Natural killer cell treated with Interleukin-12 subunit alpha and Interleukin-12 subunit beta and Interleukin-15 and Interleukin-18, amount 100 ng/mL, for 72 hours (primary cell): ENCODE measurements at regions not wholly inside any gene's neighbourhood (a gene's known extent, or its start where the extent isn't known, plus 50 kb on each side); places are given as distances from the start of the nearest gene placed in this dataset.

Source experiments
- ATAC-seq, 2 donors: fragments of 150-1000 bp; cut with Tn5 transposase in 1 of 2; sonication (Bioruptor Pico), chemical (Tn5 transposase) in 1 of 2; 2 replicates each; pipeline ENCODE4 v1.10.0; 2021
- DNase-seq: peaks from one replicate; pipeline ENCODE4 v3.0.0; 2022; ENCODE audit warnings: low spot score
- H3K27ac Mint-ChIP-seq, 2 donors: 1 replicate in 1 of 2; 2 replicates in 1 of 2; pipeline ENCODE4 v1.8.0; 2022; ENCODE audit warnings: mixed read lengths in 2 of 2, mild to moderate bottlenecking in 1 of 2, moderate library complexity in 1 of 2
- H3K27me3 Mint-ChIP-seq, 2 donors: 1 replicate in 1 of 2; 2 replicates in 1 of 2; pipeline ENCODE4 v1.8.0; 2022; ENCODE audit warnings: mixed read lengths in 2 of 2
- H3K36me3 Mint-ChIP-seq: one replicate; pipeline ENCODE4 v1.8.0; 2022; ENCODE audit warnings: mixed read lengths
- H3K4me1 Mint-ChIP-seq, 2 donors: 1 replicate in 1 of 2; 2 replicates in 1 of 2; pipeline ENCODE4 v1.8.0; 2022; ENCODE audit warnings: low read depth in 2 of 2, mixed read lengths in 2 of 2, mild to moderate bottlenecking in 1 of 2
- H3K4me3 Mint-ChIP-seq: one replicate; pipeline ENCODE4 v1.8.0; 2022; ENCODE audit warnings: mixed read lengths
- H3K9me3 Mint-ChIP-seq: 2 replicates; pipeline ENCODE4 v1.8.0; 2022; ENCODE audit warnings: mixed read lengths

DNA sequence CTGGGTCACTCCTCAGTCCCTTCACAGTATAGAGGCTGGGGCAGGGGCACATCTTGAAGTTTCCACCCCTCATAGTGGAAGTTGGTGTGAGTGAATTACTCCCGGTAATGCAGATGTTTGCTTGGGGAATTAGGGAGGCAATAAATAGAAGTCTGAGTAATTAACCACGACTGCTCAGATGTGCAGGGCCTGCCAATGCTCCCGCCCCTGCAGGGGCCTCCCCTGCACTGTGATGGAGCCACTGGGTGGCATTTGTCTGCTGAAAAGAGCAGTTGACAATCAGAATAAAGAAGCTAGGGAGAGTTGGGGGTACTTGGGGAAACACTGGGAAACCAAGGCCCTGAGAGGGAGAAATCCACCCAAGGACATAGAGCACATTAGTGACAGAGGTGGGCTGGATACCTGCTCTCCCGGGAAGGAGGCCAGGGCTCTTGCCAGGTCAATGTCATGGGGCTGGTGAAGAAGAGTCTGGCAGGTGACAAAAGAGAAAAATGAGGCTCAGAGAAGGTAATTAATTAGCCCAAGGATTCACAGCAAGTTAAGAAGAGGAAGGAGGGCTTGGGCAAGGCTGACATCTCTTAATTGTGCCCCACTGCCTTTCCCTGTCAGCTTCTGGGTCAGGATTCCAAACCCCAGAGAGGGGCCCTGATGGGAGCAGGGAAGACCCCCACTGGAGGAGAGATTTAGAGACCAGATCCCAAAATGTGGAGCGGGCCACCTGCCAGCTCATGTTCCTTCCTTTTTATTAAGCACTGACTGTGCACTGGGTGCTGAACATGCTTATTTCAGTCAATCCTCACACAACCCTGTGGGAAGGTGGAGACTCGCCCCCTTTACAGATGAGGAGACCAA lies 436.2 kb downstream of the MATN1 start:
- Mint-ChIP-seq H3K27ac (no peak overlapping the region), H3K4me3 (no peak overlapping the region), H3K27me3 (peaks cover 12 to 37% of the 10 kb centered on the region in 2 donors), H3K36me3 (peaks cover 7% of the 10 kb centered on the region), H3K9me3 (peaks cover 5% of the 10 kb centered on the region), H3K4me1 (peaks cover 20 to 24% of the 10 kb centered on the region in 2 donors)
- ATAC-seq (no peak), DNase-seq (no peak)

DNA sequence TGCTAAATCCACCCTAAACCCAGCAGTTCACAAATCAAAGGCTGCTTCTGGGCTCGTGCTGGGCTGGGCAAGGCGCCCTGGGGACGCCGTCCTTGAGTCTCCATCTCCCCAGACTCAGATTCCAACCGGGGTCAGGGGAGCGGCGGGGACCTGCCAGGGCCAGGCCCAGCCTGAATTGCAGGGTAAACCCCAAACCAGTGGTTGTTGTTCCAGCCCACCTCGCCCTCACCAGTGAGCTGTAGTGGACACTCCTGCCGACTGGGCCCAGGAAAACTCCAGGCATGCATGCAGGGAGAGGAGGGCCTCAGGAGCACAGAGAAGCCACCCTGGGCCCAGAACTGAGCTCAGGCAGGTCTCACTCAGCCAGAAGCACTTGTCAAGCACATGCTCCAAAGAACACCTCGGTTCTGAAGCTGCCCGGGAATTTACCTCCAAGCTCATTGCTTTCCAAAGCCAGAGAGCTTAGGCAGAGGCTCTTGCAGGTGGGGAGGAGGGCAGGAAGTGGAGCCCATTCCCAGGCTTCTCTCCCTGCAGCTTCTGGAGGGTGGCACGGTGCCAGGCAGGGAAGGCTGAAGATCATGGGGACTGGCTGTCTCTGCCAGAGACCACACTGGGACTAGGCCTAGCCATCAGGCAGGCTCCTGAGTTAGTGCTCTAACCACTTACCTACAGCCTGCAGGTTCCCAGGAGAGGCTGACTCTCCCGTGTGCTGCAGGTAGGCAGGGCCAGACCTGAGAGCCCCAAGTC lies 437.0 kb downstream of the MATN1 start:
- H3K27ac Mint-ChIP-seq, result no peak overlapping the region
- DNase-seq (no peak), ATAC-seq (peak in 1 of 2 donors; percentile 22)
- peaks cover 9 to 29% of the 10 kb centered on the region in 2 donors for H3K27me3 Mint-ChIP-seq
- peaks cover 7% of the 10 kb centered on the region for H3K36me3 Mint-ChIP-seq
- no peak overlapping the region for H3K4me3 Mint-ChIP-seq
- peaks cover 5% of the 10 kb centered on the region for H3K9me3 Mint-ChIP-seq
- H3K4me1 Mint-ChIP-seq, result peaks cover 22 to 31% of the 10 kb centered on the region in 2 donors

DNA sequence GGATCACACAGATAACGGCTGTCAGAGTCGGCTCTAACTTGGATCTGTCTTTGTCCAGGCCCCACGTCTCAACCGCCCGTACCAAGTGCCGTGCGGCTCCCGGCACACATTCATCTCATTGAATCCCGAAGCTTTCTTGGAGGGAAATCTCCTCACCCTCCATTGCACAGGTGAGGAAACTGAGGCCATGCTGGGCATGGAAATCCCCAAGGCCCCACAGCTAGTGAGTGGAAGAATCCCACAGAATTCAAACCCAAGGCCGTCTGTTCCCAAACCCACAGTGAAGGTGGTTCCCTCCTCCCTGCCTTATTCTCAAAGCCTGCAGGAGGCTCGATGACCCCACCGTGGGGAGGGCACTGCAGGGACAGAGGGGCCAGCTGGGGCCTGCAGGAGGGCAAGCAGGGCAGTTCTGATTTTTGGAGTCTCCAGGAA lies 437.9 kb downstream of the MATN1 start:
- no peak for DNase-seq
- Mint-ChIP-seq H3K27me3 (peaks cover 3 to 20% of the 10 kb centered on the region in 2 donors), H3K27ac (no peak overlapping the region), H3K4me1 (peaks cover 24 to 31% of the 10 kb centered on the region in 2 donors), H3K9me3 (peaks cover 5% of the 10 kb centered on the region), H3K36me3 (peaks cover 7% of the 10 kb centered on the region), H3K4me3 (no peak overlapping the region)
- no peak for ATAC-seq

DNA sequence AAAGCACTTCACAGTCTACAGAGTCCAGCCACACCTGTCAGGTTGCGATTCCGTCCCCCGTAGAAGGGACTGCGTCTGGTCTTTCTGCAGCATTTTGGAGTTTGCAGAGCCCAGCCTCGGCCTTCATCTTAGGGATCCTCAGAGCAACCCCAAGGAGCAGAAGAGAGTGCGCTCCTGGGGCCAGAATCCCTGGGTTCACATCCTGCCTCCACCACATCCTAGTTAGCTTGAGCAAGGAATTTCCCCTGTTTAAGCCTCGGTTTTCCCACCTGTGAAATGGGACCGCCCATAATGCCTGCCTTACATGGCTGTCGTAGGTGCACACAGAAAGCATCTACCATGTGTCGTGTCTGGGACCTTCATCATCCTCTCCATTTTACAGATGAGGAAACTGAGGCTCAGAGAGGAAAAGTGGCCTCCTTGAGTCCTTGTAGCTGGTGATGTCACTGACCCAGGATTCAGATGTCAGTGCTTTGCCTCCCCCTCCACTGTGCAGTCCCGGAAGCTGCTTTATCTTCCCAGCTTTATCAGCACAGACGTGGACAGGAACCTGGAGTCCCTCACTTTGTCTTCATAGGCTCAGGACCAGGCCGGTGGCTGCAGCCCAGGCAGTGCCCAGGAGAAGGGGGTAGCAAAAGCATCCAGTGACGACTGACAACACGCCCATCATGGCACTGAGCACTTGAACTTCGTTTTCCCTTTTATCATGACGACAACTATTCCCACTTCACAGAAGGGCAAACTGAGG lies 438.5 kb downstream of the MATN1 start:
- H3K27me3 Mint-ChIP-seq, result peaks cover 0 to 14% of the 10 kb centered on the region in 2 donors
- no peak overlapping the region for H3K4me3 Mint-ChIP-seq
- peaks cover 5% of the 10 kb centered on the region for H3K9me3 Mint-ChIP-seq
- H3K27ac Mint-ChIP-seq, result no peak overlapping the region
- peaks cover 7% of the 10 kb centered on the region for H3K36me3 Mint-ChIP-seq
- DNase-seq (no peak), ATAC-seq (no peak)
- H3K4me1 Mint-ChIP-seq, result peaks cover 27 to 31% of the 10 kb centered on the region in 2 donors

DNA sequence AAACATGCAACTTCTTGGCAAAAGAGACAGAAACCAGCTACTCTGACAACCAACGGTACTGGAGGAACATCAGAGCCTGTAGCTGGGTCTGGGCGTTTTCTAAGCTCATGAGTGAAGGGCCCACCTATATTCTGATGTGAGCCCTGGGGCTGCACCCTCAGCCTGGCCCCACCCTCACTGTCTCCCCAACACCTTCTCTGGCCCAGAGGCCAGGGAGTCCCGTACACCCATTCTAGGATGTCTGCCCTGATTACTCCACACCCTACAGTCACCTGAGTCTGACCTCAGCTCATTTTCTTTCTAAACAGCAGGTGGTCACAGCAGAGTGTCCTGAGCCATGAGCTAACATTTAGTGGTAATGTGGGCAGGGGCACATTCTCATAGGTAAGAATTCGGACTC lies 439.2 kb downstream of the MATN1 start:
- Mint-ChIP-seq H3K4me3 (no peak overlapping the region), H3K27me3 (peaks cover 4 to 18% of the 10 kb centered on the region in 2 donors), H3K9me3 (peaks cover 5% of the 10 kb centered on the region), H3K36me3 (peaks cover 10% of the 10 kb centered on the region), H3K27ac (no peak overlapping the region), H3K4me1 (peaks cover 27 to 31% of the 10 kb centered on the region in 2 donors)
- no peak for DNase-seq
- ATAC-seq, result no peak

DNA sequence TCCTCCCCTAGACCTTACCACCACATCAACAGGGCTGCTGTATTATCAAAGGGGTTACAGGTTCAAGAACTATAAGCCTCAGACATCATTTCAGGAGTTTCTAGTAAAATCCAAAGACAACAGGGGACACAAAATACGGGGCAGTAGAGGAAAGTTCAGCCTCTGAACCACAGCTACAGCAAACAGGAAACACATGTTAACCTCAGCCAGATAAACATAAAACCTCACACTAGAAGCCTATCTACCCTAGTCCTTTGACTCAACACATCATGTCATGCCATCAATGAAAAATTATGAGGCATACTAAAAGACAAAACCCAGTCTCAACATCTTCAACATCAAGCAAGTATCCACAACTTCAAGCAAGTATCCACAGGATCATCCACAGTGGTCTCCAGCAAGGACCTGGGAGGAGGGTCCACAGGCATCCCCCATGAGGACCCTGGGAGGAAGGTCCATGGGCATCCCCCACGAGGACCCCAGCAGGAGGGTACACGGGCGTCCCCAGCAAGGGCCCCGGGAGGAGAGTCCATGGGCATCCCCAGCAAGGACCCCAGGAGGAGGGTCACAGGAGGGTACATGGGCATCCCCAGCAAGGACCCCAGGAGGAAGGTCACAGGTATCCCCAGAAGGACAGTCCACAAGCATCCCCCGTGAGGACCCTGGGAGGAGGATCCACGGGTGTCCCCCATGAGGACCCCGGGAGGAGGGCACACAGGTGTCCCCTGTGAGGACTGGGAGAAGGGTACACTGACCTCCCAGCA lies 440.0 kb downstream of the MATN1 start:
- Mint-ChIP-seq H3K27ac (peak overlapping the region in 1 of 2 donors; percentile 35), H3K9me3 (peaks cover 5% of the 10 kb centered on the region), H3K4me3 (peak overlapping the region; percentile 32), H3K27me3 (peaks cover 6 to 9% of the 10 kb centered on the region in 2 donors), H3K4me1 (peaks cover 27 to 31% of the 10 kb centered on the region in 2 donors), H3K36me3 (peaks cover 11% of the 10 kb centered on the region)
- DNase-seq (no peak), ATAC-seq (peak in 1 of 2 donors; percentile 74)

DNA sequence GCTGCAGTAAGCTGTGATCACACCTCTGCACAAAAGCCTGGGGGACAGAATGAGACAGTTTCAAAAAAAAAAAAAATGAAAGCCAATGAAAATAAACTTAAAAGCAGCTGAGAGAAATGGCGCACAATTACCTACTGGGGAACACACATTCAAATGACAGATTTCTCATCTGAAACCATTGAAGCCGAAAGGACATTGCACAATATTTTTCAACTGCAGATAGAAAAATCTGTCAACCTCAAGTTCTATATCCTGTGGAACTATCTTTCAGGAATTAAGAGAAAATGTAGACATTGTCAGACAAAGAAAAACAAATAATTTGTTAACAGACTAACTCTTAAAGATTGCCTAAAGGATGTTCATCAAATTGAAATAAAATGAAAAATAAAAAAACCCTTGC lies 442.8 kb downstream of the MATN1 start:
- no peak overlapping the region for H3K27ac Mint-ChIP-seq
- ATAC-seq, result no peak
- no peak for DNase-seq
- H3K4me3 Mint-ChIP-seq, result no peak overlapping the region
- H3K9me3 Mint-ChIP-seq, result peaks cover 5% of the 10 kb centered on the region
- peaks cover 6 to 11% of the 10 kb centered on the region in 2 donors for H3K27me3 Mint-ChIP-seq
- peaks cover 11% of the 10 kb centered on the region for H3K36me3 Mint-ChIP-seq
- peaks cover 27 to 31% of the 10 kb centered on the region in 2 donors for H3K4me1 Mint-ChIP-seq

DNA sequence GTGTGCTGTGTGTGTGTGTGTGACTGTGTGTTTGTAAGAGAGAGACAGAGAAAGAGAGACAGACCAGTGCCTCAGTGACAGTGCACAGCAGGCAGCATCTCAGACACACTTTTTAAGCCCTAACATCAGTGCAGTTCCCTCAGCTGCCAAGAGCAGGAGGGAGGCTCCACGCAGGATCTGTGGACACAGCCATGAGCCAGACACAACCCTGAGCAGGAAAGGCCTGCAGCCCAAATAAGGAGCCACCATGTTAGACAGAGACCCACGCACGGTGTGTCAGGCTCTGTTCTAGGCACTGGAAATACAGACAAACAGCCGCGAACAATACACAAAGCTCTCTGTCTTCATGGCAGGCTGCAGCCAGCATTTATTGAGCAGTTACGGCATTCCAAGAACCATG lies 445.5 kb downstream of the MATN1 start:
- no peak overlapping the region for H3K4me3 Mint-ChIP-seq
- DNase-seq (no peak), ATAC-seq (no peak)
- no peaks in the 10 kb centered on the region for H3K9me3 Mint-ChIP-seq
- H3K36me3 Mint-ChIP-seq, result peaks cover 4% of the 10 kb centered on the region
- H3K27ac Mint-ChIP-seq, result no peak overlapping the region
- peaks cover 13 to 14% of the 10 kb centered on the region in 2 donors for H3K4me1 Mint-ChIP-seq
- H3K27me3 Mint-ChIP-seq, result peaks cover 6 to 13% of the 10 kb centered on the region in 2 donors

DNA sequence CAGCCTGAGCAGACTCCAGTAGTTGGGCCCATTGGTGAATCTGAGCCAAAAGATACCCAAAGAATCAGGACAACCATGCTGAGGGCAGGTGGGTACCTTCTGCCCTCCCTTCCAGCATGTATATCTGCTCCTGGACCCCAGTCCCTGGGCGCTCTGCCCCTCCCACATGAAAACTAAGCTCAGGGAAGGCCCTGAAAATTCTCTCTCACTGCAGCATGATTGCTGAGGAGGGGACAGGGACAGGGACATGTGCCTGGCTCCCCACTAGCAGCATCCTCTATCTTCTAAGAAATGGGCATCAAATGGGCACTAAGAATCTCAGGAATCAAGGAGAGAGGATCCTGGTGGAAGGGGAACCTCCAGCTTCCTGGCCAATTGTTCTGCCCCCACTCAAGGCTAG lies 446.0 kb downstream of the MATN1 start:
- Mint-ChIP-seq H3K36me3 (peaks cover 4% of the 10 kb centered on the region), H3K27me3 (peaks cover 6 to 13% of the 10 kb centered on the region in 2 donors), H3K27ac (no peak overlapping the region), H3K9me3 (no peaks in the 10 kb centered on the region), H3K4me3 (no peak overlapping the region), H3K4me1 (peaks cover 9% of the 10 kb centered on the region in 2 donors)
- ATAC-seq (no peak), DNase-seq (no peak)

DNA sequence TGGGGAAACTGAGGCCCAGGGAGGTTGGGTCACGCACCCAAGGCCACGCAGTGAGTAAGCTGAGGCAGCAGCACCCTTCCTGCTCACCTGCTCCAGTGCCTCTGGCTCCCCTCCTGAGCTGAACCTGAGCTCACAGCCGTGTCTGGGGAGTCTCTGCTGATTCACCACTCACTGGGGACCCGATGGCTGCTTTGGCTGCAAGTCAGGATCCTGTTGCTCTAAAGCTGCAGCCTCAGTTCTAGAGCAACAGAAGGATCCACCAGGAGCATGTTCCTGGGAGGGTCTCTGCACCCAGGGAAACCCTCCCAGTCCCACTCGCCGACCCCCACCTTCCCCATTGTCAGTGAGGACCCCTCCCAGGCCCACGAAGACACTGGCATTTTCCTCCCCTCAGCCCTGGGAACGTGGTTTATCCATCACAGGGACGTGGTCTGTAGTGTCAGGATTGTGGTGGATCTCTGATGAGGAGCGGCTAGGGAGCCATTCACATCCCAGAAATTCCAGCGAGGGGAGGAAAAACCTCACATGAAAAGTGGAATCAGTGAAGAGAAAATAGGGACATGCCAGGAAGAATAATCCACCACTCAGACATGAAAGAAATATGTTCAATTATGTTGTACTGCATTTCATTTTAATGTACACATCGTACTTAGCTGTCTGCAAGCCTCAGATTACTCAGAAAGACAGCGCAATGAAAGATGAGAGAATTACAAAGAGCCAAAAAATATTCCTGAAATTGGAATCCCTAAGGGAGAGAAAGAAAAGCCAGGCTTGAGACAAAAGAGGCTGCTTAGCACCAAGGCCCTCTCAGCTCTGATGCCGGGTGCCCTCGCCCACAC lies 447.2 kb downstream of the MATN1 start:
- Mint-ChIP-seq H3K27ac (no peak overlapping the region), H3K4me1 (peaks cover 0 to 5% of the 10 kb centered on the region in 2 donors), H3K27me3 (peaks cover 6 to 13% of the 10 kb centered on the region in 2 donors), H3K36me3 (peaks cover 4% of the 10 kb centered on the region), H3K4me3 (no peak overlapping the region), H3K9me3 (no peaks in the 10 kb centered on the region)
- ATAC-seq (no peak), DNase-seq (no peak)

DNA sequence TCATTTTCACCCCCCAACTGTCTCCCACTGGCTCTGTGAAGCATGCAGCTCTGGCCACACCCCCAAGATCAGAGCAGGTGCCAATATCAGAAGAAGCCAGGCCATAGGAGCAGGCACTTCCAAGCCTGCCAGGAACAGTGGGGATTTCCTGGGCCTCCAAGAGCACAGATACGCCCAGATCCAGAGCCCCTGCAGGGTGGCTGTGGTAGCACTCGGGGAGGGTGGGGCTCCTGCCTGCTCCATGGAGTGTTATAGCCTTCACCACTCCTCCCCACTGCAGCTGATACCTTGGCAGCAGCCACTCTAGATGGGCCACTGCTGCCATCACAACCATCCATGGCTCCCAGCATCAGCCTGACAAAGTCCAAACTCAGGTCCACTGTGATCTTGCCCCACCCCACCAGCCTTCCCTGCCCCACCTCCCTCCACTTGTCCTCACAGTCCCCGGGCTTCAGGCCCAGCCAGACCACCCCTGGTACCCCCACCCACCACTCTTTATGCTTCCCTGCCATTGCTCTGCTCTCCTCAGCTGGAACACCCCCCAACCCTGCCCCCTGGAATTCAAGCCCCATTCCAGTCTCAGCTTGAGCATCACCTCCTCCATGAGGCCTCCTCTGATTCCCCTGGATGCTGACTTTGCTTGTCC lies 448.3 kb downstream of the MATN1 start:
- DNase-seq (no peak), ATAC-seq (no peak)
- no peak overlapping the region for H3K4me3 Mint-ChIP-seq
- H3K4me1 Mint-ChIP-seq, result peaks cover 0 to 2% of the 10 kb centered on the region in 2 donors
- no peak overlapping the region for H3K27ac Mint-ChIP-seq
- no peaks in the 10 kb centered on the region for H3K9me3 Mint-ChIP-seq
- peaks cover 4% of the 10 kb centered on the region for H3K36me3 Mint-ChIP-seq
- peaks cover 15 to 21% of the 10 kb centered on the region in 2 donors for H3K27me3 Mint-ChIP-seq
